Germinal center (tissue), 1 donor: ENCODE measurements at regions not wholly inside any gene's neighbourhood (a gene's known extent, or its start where the extent isn't known, plus 50 kb on each side); places are given as distances from the start of the nearest gene placed in this dataset.
A peak's percentile ranks its signal among the peaks of the same experiment; 100 is the strongest.

ENCODE experiments used
- DNase-seq: peaks from one replicate; pipeline ENCODE4 v3.0.0; 2012; ENCODE audit warnings: mixed read lengths, low spot score

DNA sequence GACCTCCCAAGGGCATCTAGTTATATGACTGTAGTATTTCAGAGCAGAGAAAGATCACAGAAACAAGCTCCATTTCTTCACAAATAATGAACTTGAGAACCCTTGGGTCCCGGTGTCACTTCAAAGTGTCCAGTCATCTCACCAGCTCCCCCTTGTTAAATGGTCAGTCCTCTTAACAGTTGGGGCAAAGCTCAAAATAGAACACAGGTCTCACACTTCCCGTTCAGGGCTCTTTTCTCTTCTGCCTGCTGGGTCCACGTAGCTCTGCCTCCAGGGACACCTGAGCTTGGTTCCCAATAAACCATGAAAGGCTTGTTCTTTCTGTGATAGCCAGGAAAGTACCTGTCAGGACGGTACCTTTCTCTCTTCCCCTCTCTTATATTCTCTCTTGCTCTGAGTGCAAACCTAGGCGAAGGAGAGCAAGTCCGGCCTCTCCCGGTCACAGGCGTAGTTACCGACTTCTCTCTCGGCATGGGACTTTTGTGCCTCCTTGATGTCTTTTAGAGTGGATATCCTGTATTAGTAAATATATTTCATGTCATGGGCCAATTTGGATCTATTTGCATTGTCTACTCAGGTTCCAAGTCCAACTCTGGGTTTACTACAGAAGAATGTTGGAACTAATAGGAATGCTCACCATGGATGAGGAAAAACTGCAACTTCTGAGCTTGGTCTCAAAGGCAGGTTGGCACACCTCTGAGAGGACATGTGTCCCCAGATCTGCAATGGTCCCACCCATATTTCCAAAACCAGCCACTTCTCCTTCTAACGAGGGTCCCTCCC, 118.8 kb upstream of the PARP11 start:
- no peak for DNase-seq

DNA sequence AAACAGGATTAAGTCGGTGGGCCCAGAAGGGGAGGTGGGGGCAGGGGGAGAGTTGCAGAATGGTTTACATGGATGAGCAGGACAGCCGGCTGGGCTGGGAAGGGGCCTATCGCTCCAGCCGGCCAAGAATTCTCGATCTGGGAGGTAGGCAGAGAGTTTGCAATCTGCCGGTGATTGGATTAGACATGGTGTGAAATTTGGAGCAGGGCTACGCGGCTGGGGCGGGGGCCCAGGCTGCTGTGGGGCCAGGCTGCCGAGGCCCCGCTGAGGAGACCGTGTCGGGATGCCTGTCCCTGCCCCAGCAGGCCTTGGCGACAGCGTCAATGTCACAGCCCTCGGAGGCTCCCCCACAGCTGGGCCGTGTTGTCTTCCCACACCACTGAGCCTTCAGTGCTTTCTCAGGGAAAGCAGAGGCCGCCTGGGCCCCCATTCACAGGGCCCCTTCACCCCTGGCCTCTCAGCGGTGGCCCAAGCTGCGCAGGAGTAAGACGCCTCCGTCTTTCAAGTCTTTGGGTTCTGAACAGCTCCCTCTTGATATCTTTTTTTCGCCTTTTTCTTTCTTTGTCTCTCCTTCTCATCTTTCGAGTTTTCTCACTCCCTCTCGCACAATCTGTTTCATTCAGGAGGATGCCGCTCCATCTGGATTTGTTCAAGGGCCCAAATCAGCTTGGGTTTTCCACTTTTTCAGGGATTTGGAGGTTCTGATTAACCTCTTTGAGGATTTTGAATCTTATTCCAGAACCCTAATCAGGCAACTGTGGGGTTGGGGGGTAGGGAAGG, 117.5 kb upstream of the PARP11 start:
- DNase-seq: no peak

DNA sequence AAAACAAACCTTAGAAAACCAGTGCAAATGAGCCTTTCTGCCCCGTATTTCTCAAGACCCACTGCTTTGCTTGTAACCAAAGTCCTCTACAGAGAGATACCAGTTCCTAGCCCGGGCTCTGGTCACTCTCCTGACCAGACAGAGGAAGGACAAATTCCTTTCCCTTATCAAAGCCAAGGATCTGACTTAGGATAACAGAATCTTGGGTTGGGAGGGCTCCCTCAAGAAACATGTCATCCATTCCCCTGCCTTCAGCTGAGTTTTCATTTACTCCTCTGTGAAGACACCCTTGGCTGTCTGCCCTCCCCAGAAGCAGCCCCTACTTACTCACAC, 116.0 kb upstream of the PARP11 start:
- DNase-seq: no peak

DNA sequence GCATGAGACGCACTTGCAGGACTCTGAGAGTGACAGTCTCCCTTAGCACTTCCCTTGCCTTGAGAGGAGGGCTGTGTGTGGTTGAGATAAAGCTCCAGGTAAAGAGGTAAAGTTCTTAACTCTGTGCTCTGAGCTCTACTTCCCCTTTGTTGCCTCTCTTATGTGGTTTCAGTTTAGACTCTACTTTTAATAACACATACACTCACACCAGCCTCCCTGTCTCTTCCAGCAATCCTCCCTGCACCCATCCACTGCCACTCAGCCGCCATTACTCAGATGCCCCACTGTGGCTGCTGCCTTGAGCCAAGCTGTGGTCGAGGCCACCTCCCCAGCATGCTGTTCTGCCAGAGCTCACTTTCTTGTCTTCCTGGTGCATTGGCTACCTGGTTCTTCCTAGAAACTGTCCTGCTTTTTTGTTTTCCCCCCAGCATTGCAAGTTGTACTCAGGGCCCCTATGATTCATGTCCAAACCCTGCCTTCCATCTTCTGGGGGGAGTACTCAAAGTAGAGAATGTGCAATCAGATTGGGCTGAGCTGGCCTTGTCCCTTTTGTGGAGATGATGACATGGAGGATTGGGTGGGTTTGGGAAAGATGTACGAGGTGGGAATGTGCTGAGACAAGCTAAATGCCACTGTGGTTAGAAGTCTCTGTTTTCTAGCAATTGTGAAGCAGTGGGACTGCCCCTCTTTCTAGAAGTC, 115.5 kb upstream of the PARP11 start:
- DNase-seq: no peak

DNA sequence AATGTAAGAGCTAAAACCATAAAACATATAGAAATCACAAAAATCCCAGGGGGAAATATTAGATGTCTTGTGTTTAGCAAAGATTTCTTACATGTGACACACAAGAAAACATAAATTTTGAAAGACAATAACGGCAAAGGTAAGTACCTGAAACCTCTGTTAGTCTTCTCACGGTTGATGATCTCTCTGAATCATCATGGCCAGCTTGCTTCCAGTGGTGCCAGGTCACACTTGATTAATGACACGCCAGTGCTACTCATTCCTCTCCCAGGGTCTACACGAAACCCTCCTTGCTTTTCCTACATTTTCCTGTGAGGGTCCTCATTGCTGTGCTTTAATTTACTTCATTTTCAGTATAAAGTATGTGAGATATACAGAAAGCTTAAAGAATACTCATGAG, 114.4 kb upstream of the PARP11 start:
- no peak for DNase-seq

DNA sequence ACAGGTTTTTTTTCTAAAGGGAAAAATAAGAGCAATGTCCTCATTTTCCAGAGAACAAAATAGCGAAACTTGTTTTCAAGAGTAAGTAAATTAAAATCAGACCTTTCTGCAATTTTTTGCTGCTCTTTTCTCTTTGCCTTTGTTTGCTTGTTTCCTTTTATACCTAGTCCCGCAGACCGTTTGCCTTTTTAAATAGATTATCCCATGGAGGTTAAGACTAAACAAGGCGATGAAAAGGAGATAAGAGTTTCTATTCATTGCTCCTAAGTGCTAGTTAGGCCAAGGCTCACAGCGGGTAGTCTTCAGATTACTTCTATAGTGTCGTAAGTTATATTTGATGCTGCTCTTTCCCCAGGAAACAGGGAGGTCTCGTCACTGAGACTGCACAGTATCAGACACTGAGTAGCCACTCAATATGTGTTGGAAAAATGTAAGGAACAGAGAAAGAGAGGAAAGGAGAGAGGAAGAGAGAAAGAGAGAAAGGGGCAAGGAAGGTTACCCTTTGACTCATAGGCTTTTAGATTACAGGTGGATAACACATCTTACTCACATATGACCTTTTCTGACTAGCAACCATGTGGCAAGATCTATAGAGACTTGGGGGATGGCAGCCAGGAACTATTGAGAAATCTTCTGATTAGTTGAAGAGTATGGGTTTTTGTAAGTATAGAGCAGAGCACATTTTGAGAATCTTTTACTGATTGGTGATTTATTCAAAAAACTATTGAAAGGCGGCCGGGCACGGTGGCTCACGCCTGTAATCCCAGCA, 107.5 kb upstream of the PARP11 start:
- DNase-seq: no peak

DNA sequence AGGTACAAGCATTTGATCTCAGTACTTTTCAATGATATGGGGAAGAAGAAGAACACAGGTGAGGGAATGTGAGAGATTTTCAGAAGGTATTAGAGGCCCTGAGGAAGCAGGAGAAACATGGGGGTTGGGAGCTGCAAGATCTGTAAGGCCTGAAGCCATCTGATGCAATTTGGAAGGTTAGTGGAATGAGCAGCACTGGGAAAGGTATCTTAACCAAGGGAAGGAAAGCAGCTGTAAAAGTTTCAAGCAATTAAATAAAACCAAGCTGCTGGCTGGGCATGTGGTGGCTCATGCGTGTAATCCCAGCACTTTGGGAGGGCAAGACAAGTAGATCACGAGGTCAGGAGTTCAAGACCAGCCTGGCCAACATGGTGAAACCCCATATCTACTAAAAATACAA, 104.4 kb upstream of the PARP11 start:
- DNase-seq: no peak

DNA sequence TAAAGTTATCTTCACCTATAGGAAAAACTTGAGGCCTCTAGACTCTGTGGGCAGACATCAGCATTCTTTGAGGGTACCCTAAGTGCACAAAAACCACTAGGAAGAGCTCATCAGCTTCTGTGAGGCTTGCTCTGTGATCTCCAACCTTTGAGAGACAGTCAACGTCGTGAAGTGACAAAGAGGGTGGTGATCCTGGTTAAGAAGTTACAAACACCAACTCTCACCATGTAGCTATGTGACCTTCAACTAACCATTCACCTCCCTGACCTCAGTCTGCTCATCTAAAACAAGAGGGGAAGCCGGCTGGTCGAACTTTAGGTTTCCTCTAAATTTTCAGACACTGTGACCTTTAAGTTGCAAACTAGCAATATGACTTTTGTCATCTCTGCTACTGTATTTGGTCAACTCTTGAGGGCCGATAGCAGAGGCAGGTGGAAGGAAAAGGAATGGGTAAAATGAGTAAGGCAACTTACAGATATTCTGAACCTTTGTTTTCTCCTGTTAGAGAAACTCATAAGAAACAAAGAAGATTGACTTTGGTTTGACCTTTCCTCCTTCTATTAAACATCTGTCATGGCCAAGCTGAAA, 103.2 kb upstream of the PARP11 start:
- DNase-seq: no peak

DNA sequence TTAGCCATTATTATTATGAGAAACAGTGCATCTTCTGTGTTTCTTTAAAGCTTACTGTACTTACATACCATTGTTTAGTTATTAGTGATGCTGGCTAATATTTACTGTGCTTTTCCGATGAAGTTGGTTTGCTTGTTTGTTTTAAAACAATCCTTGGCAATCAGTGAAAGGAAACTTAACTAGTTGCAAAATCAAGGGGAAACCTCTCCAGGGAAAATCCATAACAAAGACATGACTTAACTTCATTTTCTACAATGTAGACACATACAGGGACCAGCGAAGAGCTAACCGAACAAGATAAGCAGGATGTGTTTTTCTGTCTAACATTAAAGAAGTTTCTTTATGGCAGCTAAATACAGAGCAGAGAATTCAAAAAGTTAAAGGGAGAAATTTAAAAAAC, 102.5 kb upstream of the PARP11 start:
- DNase-seq: no peak

DNA sequence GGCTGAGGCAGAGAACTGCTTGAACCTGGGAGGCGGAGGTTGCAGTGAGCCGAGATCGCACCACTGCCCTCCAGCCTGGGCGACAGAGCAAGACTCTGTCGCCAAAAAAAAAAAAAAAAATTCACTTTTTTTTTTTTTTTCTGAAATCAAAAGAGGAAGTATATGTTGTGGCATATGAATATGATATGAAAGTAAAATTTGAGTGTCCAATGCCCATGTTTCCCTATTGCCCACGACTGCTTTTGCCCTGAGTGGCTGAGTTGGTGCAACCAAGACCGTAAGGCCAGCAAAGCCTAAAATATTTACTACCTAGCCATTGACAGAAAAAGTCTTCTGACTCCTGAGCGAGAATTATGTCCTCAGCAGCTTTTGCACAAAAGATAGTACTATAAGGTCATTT, 101.7 kb upstream of the PARP11 start:
- no peak for DNase-seq

DNA sequence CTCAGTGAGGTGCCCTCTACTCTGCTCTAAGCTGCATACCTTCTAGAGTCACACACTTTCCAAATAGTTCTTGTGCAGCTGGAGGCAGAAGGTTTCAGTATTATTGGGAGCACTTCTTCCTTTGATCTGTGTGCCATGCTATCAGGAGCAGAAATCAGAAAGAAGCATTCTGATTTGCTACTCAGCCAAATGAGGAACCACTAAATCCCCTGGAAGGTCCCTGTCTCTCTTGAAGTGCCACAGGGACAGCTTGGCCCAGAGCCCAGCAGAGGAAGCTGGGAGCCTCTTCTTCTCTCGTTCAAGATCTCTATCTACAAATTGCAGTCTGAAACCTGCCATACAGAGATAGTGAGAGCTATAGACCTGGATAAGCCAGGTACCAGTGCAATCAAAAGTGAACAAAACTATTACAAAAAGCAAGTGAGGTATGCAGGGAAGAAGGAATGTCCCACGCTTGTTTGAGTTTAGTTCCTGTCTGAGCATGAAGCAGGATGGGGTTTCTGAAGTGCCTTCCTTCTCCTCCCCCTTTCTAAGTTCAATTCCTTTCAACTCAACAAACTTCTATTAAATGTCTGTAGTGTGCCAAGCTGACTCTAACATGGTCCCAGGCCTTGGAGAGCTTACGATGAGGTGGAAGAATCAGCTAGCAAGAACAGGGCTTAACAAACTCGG, 100.9 kb upstream of the PARP11 start:
- no peak for DNase-seq

DNA sequence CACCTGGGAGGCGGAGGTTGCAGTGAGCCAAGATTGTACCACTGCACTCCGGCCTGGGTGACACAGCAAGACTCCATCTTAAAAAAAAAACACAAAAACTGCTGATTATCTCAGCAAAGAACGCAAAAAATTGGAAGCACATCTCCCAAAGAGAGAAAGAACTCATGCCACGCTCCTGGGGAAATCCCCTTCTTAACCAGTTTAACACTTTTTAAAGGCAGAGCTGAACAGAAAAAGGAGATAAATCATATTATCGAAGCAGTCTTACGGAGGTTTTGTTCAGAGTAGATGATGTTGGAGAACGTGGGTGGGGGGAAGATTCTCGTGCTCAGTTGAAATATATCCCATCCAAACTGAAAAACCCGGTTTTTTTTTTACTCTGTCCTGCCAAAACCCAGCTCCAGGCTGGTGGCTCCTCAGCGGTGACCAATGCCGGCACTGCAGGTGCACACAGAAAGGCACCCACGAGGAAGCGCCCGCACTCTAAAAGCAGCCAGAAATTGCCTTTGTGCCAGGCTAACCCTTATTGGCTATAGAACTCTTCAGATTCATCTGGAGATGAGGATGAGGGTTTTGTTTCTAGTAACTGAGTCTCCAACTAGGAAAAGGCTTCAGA, 100.2 kb upstream of the PARP11 start:
- no peak for DNase-seq

DNA sequence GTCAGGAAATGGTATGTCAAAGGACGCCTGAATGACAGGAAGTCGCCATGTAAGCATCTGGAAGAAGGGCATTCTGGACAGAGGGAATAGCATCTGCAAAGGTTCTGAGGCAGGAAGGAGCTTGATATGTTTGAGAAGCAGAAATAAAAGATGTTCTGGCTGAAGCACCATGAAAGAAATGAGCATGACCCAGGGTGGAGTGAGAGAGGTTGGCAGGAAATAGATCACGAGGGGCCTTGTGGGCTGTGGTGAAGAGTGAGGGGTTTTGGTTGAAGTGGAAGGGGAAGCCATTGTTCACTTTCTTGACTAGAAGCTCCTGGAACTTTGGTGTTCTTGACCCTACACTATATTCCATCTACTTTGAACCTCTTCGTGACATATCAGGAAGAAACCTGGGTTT, 99.4 kb upstream of the PARP11 start:
- DNase-seq: no peak

DNA sequence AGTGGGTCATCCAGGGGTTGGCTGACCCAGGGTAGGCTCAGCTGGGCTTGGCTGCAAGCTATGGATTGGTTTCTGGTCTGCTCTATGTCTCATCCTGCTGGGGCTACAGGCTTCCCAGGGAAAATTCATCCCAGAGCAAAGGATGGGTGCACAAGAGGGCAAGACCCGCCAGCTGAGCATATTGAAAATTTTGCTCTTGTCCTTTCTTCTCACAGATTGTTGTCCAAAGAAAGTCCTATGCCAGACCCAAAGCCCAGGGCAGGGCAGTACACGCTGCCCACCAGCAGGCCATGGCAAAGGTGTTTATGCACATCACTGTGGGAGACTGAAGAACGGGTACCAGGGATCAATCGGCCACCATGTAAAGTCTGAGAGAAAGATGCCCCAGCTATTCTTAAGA, 95.3 kb upstream of the PARP11 start:
- DNase-seq: no peak

DNA sequence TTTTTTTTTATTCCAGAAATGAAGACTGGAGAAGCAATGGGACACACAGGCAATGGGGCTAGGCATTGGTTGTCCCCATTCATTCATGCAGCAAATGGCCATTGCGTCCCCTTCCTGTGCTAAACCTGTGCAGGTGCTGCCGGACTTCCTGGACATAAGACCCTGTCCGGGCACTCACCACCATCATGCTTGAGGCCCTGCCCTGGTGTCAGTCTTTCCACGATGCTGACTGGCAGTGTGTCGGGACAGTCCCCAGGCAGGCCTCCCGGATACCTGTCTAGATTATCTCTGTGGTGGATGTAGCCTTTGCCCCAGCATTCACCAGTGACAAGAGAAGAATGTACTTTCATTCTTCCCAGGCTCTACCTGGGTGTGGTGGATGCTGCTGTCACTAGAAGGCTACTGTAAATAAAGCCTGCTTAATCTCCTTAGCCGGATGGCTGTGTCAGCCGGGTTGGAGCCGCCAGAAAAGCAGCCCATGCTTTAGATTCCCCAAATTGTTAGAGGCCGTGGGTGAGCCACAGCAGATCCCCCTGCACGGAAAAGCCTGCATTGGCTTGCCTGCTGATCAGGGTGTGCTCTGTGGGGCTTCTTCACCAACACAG, 94.5 kb upstream of the PARP11 start:
- DNase-seq: no peak

DNA sequence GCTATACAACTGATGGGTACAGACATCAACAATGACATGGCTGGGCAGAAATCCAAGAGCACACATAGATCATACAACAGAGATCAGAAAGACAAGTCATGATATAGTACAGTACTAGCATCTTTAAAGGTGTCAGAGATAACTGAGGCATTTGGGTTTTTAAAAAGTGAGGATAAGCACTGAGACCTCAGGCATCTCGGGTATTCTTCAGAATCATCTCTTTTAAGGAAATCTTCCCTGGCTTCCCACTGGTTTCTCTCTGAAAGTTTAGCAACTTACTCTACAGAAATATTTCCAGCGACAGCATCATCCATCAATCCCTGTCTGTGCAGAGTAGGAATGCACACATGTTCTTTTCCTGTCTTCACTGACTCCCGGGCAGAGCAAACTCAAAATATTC, 93.2 kb upstream of the PARP11 start:
- DNase-seq: no peak

DNA sequence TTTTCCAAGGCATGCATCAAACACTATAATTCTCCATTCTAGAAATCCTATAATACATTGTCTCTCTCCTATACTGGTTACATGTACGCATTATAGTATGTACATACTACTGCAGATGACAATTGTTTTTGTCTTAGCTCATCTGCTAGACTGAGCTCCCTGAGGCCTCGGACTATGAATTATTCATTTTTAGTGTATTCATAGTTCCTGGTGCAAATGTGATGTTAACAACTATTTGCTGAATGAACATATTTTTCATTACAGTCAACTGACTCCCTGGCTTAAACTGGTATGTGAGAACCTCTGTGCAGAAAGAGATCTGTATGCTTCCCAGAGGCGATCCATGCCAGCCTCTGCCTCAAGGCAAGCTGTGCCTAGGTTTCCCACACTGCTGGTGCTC, 91.8 kb upstream of the PARP11 start:
- no peak for DNase-seq

DNA sequence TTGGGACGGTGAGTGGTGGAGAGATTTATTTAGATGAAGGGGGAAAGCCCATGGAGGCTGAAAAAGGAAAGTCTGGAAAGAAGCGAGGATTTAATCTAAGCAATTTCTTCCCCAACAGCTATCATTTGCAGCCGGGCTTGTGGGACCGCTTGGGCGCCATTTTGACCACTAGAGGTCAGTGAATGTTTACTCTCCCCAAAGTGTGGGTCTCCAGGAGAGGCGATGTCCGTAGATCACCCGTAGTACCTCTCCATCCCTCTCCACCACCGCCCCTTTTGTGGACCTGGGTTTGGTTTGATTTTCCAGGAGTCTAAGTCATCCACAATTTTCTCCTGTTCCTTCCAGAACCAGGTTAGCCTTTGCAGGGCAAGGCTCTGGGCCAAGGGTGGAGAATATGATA, 91.2 kb upstream of the PARP11 start:
- no peak for DNase-seq

DNA sequence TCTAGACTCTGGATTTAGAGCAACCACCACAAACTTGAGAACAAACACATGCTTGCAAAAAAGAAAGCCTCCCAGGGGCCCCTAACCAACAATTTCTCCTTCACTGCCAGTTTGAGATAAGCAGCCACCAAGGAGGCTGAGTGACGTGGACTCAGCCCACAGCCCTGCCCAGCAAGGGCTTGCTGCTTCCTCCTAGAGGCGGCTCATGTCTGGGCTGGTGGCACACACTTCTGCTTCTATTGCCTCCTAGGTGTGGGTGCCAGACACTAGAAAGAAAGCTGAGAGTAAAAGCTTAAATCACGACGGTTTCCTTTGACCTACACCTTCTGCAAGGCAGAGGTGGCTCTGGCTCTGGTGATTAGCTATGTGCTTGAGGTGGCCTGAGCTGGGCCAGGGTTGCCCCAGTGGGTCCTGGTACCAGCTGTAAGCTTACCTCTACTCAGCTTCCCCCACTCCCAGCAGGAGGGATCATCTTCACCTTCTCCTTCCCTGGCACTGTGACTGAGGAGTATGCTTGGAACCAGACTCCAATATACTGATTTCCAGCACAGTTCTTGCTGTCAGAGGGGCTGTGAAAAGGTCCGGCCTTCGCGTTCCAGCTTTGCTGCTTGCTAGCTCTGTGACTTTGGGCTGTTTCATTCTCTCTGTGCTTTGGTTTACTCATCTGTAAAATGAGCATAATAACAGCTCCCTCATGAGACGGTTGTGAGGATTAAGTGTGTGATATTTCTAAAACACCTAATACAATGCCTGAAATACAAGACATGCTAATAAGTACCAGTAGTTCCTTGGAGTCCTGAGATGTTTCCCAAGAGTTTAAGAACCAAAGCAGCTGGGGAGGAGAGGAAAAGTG, 89.7 kb upstream of the PARP11 start:
- DNase-seq: peak; percentile 10

DNA sequence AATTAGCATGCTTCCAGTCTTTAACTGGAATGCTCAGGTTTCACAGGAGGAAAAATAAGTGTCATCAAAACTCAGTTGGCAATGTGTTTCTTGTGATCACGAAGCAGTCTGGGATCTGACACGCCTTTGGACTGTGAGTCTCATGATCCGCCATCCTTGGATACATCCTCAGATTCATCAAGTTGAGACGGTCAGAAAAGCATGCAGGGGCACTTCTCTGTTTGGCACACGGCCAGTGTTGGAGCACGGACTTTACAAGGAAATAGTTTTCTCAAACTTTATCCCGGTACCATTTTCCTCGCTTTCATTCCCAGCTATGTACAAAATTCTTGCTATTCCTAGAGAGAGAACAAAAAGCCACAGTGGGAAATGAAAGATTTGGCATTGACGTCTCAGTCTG, 88.4 kb upstream of the PARP11 start:
- DNase-seq: no peak
